Esophagus squamous epithelium (tissue), 5 donors: ENCODE measurements at regions not wholly inside any gene's neighbourhood (a gene's known extent, or its start where the extent isn't known, plus 50 kb on each side); places are given as distances from the start of the nearest gene placed in this dataset.

Source experiments
- DNase-seq: peaks from one replicate; lab custom pipeline; 2025; lab: John Stamatoyannopoulos, UW
- H3K27ac ChIP-seq, 4 donors: fragments of 200-600 bp; sonication (generic); one replicate each; pipeline ENCODE4 v1.5.1; 2016 to 2019; ENCODE audit warnings: mild to moderate bottlenecking in 1 of 4
- H3K27me3 ChIP-seq, 4 donors: fragments of 200-600 bp; sonication (generic); 1 replicate in 3 of 4; 2 replicates in 1 of 4; pipeline versions ENCODE4 v1.5.1 to v1.6.0; 2017 to 2021; ENCODE audit warnings: antibody characterized with exemption in 1 of 4
- H3K36me3 ChIP-seq, 3 donors: fragments of 200-600 bp; sonication (generic); one replicate each; pipeline ENCODE4 v1.5.1; 2016 to 2019
- H3K4me1 ChIP-seq, 3 donors: fragments of 200-600 bp; sonication (generic); one replicate each; pipeline ENCODE4 v1.5.1; 2017 to 2019
- H3K4me3 ChIP-seq, 4 donors: fragments of 200-600 bp; sonication (generic); 1 replicate in 3 of 4; 2 replicates in 1 of 4; pipeline ENCODE4 v1.5.1; 2016 to 2019; ENCODE audit warnings: mild to moderate bottlenecking in 2 of 4, moderate library complexity in 1 of 4
- H3K9me3 ChIP-seq, 3 donors: fragments of 200-600 bp; sonication (generic); one replicate each; pipeline ENCODE4 v1.5.1; 2016 to 2019
- CTCF ChIP-seq, 6 experiments: fragments of 450-650 bp in 4 of 6; fragments of 200-600 bp in 2 of 6; sonication (generic) in 2 of 6; IDR thresholded peaks; one replicate each; pipeline ENCODE4 v1.5.1; 2016 to 2019; ENCODE audit warnings: antibody characterized with exemption in 6 of 6, mild to moderate bottlenecking in 4 of 6, moderate library complexity in 4 of 6
- POLR2A ChIP-seq, 4 donors: fragments of 450-650 bp; IDR thresholded peaks; one replicate each; pipeline ENCODE4 v1.6.1; 2017; ENCODE audit warnings: antibody characterized with exemption in 4 of 4, mild to moderate bottlenecking in 4 of 4, moderate library complexity in 3 of 4
- WGBS, 2 donors: methylation state at CpG; one replicate each; pipeline ENCODE4 v1.1.5; 2018; 5-methylcytosine and 5-hydroxymethylcytosine counted together
- intact Hi-C: fragments of 100-400 bp; cut with DNase I; formaldehyde crosslinking; loops from one replicate; pipeline ENCODE4 v1.15.0; 2022
- donor health status: DM: yes; HTN: yes; CAD: no.

- no peaks in the 10 kb centered on the region for H3K36me3 ChIP-seq
- H3K27me3 ChIP-seq = peaks cover 0 to 10% (median 0%) of the 10 kb centered on the region in 4 donors
- 7% methylated on average over 9 of the region's 9 CpGs for WGBS, 2 donors
- TF ChIP-seq POLR2A (IDR thresholded peaks at IDR 0.05) (no peak), CTCF (IDR thresholded peaks at IDR 0.05) (peak; percentile 63 to 91 (median 85))
- intact Hi-C loops = loop anchor here (10.0 kb wide), 1 partner anchor 64 kb away; no protein-coding TSS in a partner anchor
- peaks cover 0 to 8% (median 5%) of the 10 kb centered on the region in 3 donors for H3K4me1 ChIP-seq
- no peak for DNase-seq
- H3K27ac ChIP-seq = no peak overlapping the region
- no peaks in the 10 kb centered on the region for H3K9me3 ChIP-seq
- no peak overlapping the region for H3K4me3 ChIP-seq
Measured at GRCh38 chr5:160508780-160509361, 87.2 kb downstream of the PTTG1 start.

GRCh38 chr5:160511280-160511929 is 89.8 kb downstream of the PTTG1 start:
- Histone ChIP-seq H3K27ac (no peak overlapping the region), H3K27me3 (peaks cover 0 to 10% (median 0%) of the 10 kb centered on the region in 4 donors), H3K36me3 (no peaks in the 10 kb centered on the region), H3K9me3 (no peaks in the 10 kb centered on the region), H3K4me1 (peaks cover 0 to 8% (median 5%) of the 10 kb centered on the region in 3 donors), H3K4me3 (no peak overlapping the region)
- WGBS, 2 donors = 65% methylated on average over 5 to 8 of the region's 12 CpGs
- TF ChIP-seq POLR2A (IDR thresholded peaks at IDR 0.05) (no peak), CTCF (IDR thresholded peaks at IDR 0.05) (no peak)
- no peak for DNase-seq
- intact Hi-C loops = no loop called here
